ENCODE measurements at regions not wholly inside any gene's neighbourhood (a gene's known extent, or its start where the extent isn't known, plus 50 kb on each side); places are given as distances from the start of the nearest gene placed in this dataset.
A peak's percentile ranks its signal among the peaks of the same experiment; 100 is the strongest.
"Not testable (repeated sequence)": the region's sequence is repeated elsewhere in the genome, so short reads cannot be mapped to it uniquely, and the experiment has no call there.

DNA sequence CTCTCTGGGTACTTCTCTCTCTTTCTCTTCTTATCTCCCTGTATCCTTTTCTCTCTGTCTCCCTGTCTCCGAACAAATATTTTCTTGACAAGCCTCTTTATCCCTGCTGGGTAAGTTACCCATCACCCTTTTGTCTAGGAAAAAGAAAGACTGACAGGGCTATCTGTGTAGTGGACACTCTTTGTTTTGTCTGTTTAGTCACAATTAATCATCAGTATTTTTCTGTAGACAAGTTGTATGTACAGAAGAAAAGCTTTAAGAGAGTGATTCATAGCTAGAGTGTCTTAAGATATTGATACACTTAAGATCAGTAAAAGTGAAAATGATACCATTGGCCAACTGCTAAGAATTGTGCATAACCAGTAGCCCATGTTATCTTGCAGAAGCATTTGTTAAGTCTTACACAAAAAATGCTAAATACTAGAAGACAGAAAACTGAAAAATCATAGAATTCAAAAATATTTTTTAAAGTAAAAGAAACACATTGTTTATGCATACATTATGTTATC lies 1043.8 kb upstream of the EDIL3 start:
- no peak for DNase-seq

DNA sequence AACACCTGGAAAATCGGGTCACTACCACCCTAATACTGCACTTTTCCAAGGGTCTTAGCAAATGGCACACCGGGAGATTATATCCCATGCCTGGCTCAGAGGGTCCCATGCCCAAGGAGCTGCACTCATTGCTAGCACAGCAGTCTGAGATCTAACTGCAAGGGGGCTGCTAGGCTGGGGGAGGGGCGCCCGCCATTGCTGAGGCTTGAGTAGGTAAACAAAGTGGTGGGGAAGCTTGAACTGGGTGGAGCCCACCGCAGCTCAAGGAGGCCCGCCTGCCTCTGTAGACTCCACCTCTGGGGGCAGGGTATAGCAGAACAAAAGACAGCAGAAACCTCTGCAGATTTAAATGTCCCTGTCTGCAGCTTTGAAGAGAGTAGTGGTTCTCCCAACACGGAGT lies 1047.0 kb upstream of the EDIL3 start:
- DNase-seq, result not testable (repeated sequence)

DNA sequence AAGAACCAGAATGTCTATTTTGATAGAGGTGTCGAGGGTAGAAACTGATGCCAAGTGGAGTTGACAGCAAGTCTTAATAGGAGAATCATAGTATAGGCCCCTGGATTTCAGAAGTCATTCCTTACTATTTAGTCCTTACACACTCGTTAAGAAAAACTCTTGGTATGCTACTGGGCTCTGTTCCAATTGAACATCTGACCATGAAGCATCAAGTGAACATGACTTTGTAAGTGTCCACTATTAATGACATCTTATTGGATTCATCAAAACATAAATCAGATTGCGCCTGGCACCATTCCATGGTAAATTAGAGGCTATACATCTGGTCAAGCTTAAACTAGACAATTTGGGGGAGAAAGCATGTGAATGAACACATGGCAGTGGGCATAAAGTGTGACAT lies 1056.5 kb upstream of the EDIL3 start:
- DNase-seq, result peak; percentile 3 to 28

DNA sequence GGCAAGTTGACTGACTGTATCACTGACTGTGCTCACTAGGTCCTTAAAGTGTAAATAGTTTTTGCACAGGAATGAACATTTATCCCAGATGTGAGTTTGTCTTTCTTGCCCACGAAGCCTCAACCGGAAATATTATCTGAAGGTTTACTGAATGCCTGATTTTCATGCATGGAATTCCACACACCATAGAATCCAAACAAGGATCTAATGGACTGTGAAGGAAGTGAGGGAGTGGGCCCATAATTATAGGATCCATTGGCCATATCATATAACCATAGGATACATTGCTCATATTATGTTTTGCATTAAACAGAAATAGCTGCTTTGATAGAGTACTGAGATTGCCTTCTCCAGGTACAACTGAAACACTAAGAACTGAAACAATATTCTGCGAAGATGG lies 1057.2 kb upstream of the EDIL3 start:
- no peak for DNase-seq

DNA sequence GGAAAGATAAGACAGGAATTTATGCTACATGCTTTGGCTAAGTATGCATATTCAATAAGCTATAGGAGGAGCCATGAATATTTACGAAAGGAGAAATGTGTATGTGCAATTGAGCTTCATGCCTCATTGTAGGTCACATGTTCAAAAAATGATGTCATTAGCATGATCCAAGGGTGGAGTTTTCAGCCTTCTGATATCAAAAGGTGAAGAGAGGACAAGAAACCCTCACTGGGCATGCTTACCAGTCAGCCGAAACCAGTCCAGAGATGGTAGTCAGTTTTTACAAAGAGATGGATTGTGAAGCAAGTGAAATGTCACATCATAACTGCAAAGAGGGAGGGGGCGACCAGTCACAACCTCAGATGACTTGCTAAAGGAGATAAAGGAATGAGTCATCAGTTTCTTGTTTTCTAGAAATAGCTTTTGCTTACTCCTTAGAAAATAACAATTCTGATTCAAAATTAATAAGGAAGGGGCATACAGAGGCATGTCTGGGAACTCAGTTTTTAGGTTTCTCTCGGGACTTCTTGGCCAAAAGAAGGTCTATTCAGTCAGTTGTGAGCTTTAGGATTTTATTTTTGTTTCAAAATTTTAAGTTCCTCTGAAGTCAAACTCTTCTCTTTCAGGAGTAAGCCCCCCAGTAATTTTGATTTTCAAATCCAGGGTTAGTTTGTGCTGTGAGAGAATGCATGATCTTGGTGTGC lies 1067.8 kb upstream of the EDIL3 start:
- DNase-seq, result no peak

DNA sequence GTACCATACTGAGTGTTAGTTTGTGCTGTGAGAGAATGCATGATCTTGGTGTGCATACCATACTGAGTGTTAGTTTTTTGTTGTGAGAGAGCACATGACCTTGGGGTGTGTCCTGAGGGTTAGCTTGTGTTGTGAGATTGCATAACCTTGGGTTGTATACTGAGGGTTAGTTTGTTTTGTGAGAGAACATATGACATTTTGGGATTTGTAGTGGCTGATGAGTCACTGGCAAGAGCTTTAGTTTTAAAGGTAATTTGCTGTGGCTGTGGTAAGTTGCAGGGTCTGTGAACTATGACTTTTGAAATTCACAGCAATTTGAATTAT lies 1068.3 kb upstream of the EDIL3 start:
- no peak for DNase-seq

DNA sequence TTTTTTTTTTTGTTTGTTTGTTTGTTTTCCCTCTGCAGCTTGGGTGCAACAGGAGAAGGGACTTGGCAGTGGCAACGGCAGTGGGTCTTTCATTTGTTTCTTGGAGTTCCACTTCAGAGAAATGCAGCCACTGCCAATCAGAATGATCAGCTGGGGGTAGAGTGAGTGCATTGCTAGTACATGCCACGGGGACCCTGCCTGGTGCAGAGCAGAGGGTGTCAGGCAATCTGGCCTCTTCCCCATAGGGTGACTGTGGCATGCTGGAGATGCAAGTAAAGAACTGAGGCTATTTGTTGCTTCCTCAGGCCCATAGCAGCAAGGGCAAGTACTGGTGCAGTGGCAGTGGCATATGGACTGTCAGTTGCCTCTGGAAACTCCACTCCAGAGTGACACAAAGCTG lies 1073.6 kb upstream of the EDIL3 start:
- no peak for DNase-seq

DNA sequence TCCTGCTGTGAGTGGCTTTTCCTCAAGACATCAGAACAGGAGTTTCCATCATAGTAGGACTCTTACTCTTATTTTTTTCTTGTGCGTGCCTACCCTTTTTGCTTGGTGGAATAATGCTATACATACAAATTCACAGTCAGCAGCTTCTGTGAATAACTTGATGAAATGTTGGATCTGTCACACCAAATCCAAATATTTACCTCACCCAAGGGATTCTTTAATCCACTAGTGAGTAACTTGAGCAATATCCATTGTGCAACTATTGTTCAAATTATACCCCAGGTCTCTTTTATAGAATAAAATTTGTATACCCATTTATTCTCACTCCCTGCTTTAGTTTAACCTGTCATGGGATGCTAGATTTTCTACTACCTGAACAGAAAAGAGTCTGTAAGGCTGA lies 1078.3 kb upstream of the EDIL3 start:
- DNase-seq, result no peak

DNA sequence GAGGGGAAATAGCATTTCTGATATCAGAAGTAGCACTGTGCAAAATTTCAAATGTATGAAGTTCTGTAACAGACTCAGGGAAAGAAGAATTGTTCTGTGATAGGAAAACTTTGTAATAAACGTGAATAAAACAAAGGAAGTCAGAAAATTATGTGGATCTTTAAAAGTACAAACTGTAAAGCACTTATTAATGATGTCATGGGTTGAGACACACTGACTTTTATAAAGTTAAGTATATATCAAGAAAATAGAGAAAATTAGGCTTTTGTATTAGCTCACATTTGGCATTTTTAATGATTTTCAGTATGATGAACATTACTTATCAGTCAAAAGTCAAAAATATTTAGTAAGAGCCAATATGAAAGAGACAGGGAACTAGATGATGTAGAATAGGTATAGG lies 1081.7 kb upstream of the EDIL3 start:
- no peak for DNase-seq

DNA sequence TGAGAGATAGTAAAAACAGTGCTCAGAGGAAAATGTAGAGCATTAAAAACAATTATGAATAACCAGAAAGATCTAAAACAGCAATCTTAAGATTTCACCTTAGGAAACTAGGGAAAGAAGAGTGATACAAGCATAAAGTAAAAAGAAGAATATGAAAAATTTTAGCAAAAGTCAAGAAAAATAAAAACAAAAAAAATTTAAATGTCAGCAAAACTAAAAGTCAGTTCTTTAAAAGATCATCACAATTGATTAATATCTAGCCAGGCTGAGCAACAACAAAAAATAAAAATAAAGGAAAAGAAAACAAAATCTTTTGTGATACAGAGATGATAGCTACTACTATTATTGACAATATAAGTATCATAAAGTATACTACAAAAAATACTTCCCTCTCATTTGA lies 1088.1 kb upstream of the EDIL3 start:
- no peak for DNase-seq

DNA sequence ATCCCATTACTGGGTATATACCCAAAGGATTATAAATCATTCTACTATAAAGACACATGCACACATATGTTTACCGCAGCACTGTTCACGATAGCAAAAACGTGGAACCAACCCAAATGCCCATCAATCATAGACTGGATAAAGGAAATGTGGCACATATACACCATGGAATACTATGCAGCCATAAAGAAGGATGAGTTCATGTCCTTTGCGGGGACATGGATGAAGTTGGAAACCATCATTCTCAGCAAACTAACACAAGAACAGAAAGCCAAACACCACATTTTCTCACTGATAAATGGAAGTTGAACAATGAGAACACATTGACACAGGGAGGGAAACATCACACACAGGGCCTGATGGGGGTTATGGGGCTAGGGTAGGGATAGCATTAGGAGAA lies 1090.5 kb upstream of the EDIL3 start:
- DNase-seq, result not testable (repeated sequence)

DNA sequence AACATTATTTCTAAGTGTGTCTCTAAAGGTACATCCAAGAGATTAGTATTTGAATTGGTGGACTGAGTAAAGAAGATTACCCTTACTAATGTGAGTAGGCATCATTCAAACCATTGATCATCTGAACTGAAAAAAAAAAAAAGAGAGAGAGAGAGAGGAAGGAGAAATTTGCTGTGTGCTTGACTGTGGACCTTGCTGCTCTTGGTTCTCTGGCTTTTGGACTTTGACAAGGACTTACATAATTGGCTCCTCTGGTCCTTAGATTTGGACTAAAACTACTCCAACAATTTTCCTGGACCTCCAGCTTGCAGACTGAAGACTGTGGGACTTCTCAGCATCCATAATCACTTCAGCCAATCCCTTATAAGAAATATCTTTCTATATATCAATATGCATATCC lies 1091.9 kb upstream of the EDIL3 start:
- no peak for DNase-seq

DNA sequence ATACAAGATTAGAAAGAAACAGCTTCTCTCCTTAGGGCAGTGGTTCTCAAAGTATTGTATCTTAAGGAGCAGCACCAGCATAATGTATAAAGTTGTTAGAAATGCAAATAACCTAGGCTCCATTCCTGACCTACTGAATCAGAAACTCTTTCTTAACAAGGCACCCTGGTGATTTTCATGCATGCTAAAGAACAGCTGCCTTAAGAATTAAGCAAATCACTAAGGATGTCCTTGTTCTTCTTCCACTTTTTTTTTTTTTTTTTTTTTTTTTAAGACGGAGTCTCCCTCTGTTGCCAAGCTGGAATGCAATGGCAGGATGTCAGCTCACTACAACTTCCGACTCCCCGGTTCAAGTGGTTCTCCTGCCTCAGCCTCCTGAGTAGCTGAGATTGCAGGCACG lies 1095.2 kb upstream of the EDIL3 start:
- no peak for DNase-seq

DNA sequence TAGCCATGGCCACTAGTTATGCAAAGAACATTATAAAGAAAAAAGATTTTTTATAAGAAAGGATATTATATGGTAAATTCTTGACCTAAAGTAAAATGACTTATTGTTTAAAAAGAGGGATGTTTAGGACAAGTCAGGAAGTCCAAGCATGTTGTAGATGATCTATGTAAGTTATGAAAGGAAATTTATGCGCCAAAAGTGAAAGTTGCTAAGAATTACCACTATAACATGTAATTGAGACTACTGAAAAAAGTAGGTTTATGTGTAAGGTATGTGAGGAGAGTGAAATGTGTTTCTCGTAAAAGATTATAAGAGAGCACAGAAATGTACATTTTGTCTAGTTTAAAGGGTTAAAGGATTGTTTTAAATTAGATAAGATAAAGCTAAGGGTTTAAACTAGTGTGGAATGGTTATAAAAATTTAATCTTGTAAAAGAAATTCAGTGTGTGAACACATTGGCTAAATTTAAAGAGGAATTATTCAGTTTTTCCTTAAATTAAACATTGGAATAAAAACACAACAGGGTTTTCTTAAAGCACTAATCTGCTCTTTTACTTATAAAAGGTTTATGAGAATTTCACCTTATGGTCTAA lies 1100.4 kb upstream of the EDIL3 start:
- DNase-seq, result no peak

DNA sequence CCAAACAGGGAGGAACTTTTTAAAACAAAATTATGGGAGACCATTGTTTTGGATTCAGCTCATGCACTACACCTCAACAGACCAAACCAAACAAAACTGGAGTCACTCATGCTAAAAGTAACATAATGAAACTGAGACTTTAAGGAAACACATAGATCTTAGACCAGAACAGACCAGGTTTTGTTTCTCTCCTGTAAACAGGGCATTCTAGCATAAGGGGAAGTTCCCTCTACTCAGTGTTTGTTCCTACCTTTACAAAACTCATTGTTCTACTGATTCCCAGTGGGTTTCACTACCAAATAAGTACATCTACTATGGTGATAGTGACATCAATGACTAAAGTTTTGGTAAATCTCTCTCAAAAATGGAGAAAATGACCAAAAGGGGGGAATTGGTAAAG lies 1103.6 kb upstream of the EDIL3 start:
- DNase-seq, result no peak

DNA sequence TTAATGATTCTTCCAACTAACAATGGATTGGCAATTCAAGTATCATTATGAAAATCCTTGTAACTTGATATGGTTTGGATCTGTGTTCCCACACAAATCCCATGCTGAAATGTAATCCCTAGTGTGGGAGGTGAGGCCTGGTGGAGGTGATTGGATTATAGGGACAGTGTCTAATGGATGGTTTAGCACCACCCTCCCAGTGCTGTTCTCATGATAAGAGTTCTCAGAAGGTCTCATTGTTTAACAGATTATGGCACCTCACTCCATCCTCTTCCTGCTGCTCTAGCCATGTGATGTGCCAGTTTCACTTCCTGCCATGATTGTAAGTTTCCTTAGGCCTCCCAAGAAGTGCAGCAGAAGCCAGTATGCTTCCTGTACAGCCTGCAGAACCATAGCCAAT lies 1116.2 kb upstream of the EDIL3 start:
- DNase-seq, result peak; percentile 30 to 69

DNA sequence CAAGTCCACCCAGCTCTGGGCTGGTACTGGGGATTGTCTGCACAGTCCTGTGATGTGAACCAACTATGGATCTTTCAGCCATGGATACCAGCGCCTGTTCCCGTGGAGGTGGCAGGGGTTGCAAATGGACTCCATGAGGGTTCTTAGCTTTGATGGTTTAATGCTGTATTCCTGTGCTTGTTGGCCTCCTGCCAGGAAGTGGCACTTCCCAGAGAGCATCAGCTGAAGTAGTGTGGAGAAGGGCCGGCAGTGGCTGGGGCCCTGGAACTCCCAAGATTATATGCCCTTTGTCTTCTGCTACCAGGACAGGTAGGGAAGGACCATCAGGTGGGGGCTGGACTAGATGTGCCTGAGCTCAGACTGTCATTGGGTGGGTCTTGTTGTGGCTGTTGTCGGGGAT lies 1104.8 kb upstream of the COX7C start:
- no peak for DNase-seq

DNA sequence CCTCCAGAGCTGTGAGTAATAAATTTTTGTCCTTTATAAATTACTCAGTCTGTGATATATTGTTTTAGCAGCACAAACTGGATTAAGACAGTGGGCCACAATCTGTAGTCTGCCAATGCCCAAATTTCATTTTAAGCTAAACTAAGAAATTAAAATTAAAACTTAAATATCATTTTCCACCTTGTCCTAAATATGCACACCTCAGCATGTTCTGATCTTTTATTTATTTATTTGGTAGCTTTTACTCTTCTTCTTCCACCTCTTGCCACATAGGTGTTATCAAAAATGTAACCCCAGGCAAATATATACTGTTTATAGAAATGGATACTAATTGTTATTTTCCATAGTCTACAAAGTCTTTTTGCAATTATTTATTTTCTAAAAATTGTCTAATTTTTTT lies 1102.2 kb upstream of the COX7C start:
- DNase-seq, result no peak

DNA sequence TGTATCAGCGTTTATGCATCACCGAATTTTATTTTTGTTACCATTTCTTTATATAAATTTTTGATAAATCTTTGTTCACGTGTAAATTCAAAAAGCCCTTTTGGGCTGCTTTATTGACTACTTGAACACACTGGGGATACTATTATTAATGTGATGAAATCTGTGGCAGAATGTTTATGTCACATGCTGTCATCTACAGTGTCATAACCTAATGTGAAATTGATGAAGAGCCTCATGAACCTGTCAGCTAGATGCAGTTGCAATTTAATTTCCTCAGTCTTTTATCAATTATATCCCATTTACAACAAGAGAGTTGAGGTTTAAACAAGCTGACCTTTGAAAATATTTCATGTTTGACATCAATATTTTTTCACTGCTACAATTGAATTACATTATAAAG lies 1100.4 kb upstream of the COX7C start:
- no peak for DNase-seq

DNA sequence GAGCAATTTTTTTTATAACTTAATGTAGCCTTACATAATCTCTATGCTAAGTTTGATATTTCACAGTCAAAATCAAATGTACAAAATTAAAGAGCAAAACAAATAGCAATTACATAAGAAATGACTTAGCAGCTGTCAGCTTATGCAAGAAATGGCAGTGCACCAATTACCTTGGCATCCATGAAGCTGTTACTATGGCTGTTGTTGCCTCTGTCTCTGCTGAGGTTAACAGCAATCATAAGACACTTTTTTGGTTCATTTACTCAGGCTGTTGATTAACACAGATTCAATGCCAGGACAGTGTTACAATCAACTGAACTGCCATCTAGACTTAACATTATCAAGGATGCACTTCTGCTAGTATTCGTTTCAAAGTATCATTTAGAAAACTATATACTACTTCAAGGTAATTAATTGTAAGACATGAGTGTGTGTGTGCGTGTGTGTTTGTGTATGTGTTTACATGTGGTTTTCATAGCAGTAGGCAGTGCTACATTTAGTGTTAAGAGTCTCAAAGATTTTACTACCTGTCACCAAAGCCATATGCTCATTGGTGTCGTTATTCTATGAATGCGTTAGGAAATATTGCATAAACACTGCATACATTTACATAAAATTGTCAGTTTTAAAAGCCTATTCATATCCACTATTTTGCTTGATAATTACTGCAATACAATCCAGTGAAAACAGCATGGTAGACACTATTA lies 1084.2 kb upstream of the COX7C start:
- DNase-seq, result no peak

DNA sequence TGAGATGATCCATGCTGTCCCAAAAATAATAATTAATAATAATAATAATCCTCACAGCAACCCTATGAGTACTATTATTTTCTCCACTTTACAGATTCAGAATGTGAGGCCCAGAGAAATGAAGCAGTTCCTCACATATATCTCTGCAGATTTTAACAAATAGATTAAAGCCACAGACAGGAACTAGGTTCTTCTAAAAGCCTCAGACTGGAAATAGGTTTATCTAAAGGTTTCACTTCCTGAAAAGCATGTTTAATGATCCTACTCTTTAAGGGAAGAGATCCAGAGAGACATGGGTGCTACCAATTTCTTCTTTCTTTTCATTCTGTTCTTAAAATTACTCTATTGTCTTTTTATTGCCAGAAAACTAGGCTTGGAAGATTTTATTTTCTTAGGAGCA lies 1079.4 kb upstream of the COX7C start:
- DNase-seq, result no peak

DNA sequence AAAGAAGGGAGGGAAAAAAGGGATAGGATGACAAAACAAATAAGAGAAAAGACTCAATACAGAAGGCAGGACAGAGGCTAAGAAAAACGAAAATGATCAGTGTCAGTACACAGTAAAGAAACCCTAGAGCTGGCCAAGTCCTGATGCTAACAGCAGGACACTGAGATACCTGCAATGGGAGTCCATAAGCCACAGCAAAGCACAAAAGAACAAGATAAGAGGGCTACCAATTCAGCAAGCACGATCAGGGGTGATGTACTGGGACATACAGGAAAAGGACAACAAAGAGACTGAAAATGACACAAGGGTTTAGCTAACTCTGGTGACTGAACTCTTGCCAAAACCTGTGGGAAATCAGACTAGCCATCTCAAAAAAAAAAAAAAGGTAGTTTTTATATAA lies 1072.6 kb upstream of the COX7C start:
- no peak for DNase-seq

DNA sequence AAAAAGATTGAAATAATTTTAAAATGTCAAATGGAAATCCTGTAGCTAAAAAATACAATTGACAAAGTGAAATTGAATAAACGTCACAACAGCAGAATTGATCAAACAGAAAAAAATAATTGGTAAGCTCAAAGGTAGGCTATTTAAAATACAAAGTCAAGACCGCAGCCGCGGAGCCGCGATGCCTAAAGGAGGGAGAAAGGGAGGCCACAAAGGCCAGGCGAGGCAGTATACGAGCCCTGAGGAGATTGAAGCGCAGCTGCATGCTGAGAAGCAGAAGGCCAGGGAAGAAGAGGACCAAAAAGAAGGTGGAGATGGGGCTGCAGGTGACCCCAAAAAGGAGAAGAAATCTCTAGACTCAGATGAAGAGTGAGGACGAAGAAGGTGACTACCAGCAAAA lies 1068.5 kb upstream of the COX7C start:
- no peak for DNase-seq

DNA sequence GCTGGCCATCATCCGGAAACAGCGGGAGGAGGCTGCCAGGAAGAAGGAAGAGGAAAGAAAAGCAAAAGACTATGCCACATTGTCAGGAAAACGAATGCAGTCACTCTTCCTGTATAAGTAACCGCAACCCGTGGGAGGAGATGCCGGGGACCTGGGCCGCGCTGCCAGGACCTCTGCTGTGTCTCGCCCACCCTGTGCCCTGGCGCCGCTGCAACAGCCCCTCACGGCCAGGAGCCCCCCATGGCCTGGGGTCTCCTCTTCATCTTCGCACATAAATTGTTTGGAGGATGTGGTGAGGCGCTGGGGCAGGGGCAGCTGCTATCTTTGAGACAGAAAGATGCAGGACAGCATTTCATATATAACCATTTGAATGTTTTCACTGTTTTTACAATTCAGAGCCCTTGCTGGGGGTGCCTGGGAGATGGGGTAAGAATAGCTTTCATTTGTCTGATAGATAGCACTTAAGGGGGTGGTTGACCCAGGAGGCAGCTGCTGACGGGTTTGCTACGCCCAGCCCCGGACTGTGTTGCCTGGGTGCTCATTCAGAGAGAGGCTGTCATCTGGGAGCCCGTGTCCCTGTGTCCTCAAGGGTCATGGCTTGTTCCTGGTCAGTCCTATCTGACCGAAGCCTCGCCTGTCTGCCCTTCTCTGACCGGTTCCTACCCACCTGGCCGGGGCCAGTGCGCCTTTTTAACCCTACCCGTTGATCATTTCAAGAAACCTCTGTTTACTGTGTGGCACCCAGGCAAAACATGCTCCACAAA lies 1067.7 kb upstream of the COX7C start:
- no peak for DNase-seq

Measured in NCI-H524 (cell line).